Prostate gland (tissue), 2 donors: ENCODE measurements at regions not wholly inside any gene's neighbourhood (a gene's known extent, or its start where the extent isn't known, plus 50 kb on each side); places are given as distances from the start of the nearest gene placed in this dataset.

ENCODE experiments used
- DNase-seq: peaks from one replicate; pipeline ENCODE4 v3.0.0-alpha.2; 2019; ENCODE audit warnings: low spot score
- H3K27ac ChIP-seq, 2 donors: fragments of 200-600 bp; sonication (generic); 2 replicates each; pipeline ENCODE4 v1.5.1; 2017 to 2019
- H3K27me3 ChIP-seq: fragments of 200-600 bp; sonication (generic); replicated peaks from 2 replicates; pipeline ENCODE4 v1.5.1; 2019; ENCODE audit not compliant: insufficient read depth
- H3K36me3 ChIP-seq, 2 donors: fragments of 200-600 bp; sonication (generic); 1 replicate in 1 of 2; 2 replicates in 1 of 2; pipeline versions ENCODE4 v1.5.1 to v1.8.1; 2017 to 2019
- H3K4me1 ChIP-seq: fragments of 200-600 bp; sonication (generic); replicated peaks from 2 replicates; pipeline ENCODE4 v1.5.1; 2019
- H3K4me3 ChIP-seq, 2 donors: fragments of 200-600 bp; sonication (generic); 2 replicates each; pipeline ENCODE4 v1.5.1; 2017 to 2019
- H3K9me3 ChIP-seq: fragments of 200-600 bp; sonication (generic); 2 replicates; pipeline ENCODE4 v1.5.1; 2017
- POLR2A ChIP-seq: fragments of 450-650 bp; IDR thresholded peaks from one replicate; pipeline ENCODE4 v1.6.1; 2016; ENCODE audit warnings: antibody characterized with exemption, mild to moderate bottlenecking
- POLR2AphosphoS5 ChIP-seq: sonication (generic); formaldehyde crosslinking; IDR thresholded peaks from one replicate; pipeline ENCODE4 v1.6.1; 2017; ENCODE audit warnings: antibody characterized with exemption
- WGBS: methylation state at CpG from one replicate; pipeline ENCODE4 v1.1.5; 2018; 5-methylcytosine and 5-hydroxymethylcytosine counted together
- intact Hi-C: fragments of 100-400 bp; cut with DNase I; formaldehyde crosslinking; loops from one replicate; pipeline ENCODE4 v1.14.2; 2022
- TF ChIP-seq, protein P1 (sequence below), 4 experiments: fragments of 200-600 bp in 2 of 4; fragments of 450-650 bp in 2 of 4; sonication (generic) in 2 of 4; IDR thresholded peaks; 1 replicate in 3 of 4; 2 replicates in 1 of 4; pipeline ENCODE4 v1.5.1; 2016 to 2019; ENCODE audit warnings: antibody characterized with exemption in 4 of 4, mild to moderate bottlenecking in 2 of 4, moderate library complexity in 2 of 4

DNA sequence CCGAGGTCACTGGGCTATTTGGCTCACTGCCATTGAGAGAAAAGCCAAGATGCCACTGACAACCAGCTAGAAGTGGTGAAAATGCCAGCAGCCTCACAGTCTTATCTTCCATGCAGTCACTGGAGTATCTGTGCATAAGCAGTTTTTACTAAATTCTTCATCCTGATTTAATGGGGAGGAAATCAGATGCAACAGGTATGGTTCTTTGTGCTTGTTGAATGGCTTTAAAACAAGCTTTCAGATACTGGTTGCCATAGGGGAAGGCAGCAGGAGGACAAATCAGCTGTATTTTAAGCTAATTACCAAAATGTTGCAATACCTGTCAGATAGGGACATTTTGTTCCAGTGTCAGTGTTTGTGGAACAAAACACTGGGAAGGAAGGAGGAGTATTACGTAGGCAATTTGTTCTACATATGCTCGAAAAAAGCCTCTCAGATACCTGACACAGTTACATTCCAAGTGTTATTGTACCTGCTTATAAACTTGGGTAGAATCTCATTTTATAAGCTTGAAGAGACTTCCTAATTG is 54.1 kb upstream of the ARHGAP5 start:
- DNase-seq: peak; percentile 28
- Histone ChIP-seq H3K4me3 (no peak overlapping the region), H3K4me1 (no peaks in the 10 kb centered on the region), H3K27ac (peak overlapping the region; percentile 32 to 61), H3K36me3 (no peaks in the 10 kb centered on the region), H3K27me3 (no peaks in the 10 kb centered on the region), H3K9me3 (no peaks in the 10 kb centered on the region)
- no peak for TF ChIP-seq POLR2A
- TF ChIP-seq POLR2AphosphoS5: peak; percentile 90
- 52% methylated on average over 3 of the region's 3 CpGs for WGBS
- intact Hi-C loops: no loop called here

DNA sequence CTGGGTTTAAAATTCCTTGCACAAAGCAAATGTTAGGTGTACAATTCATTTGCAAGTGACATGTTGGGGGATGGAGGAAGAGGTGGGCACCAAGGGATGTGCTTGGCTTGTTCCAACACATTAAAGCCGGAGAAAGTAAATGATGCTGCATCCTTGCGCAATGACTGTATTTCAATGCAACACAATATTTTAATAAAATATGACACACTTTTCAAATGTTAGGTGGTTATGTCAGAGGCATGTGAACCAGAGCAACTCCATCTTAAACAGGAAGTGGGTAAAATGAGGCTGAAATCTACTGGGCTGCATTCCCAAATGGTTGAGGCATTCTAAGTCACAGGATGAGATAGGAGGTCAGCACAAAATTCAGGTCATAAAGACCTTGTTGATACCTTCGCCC is 53.6 kb upstream of the ARHGAP5 start:
- intact Hi-C loops: no loop called here
- WGBS: 88% methylated on average over 3 of the region's 3 CpGs
- Histone ChIP-seq H3K4me3 (no peak overlapping the region), H3K4me1 (no peaks in the 10 kb centered on the region), H3K27ac (peak overlapping the region; percentile 32 to 61), H3K36me3 (no peaks in the 10 kb centered on the region), H3K9me3 (no peaks in the 10 kb centered on the region), H3K27me3 (no peaks in the 10 kb centered on the region)
- no peak for DNase-seq
- TF ChIP-seq POLR2AphosphoS5 (no peak), POLR2A (no peak)
- TF ChIP-seq, protein P1, sequence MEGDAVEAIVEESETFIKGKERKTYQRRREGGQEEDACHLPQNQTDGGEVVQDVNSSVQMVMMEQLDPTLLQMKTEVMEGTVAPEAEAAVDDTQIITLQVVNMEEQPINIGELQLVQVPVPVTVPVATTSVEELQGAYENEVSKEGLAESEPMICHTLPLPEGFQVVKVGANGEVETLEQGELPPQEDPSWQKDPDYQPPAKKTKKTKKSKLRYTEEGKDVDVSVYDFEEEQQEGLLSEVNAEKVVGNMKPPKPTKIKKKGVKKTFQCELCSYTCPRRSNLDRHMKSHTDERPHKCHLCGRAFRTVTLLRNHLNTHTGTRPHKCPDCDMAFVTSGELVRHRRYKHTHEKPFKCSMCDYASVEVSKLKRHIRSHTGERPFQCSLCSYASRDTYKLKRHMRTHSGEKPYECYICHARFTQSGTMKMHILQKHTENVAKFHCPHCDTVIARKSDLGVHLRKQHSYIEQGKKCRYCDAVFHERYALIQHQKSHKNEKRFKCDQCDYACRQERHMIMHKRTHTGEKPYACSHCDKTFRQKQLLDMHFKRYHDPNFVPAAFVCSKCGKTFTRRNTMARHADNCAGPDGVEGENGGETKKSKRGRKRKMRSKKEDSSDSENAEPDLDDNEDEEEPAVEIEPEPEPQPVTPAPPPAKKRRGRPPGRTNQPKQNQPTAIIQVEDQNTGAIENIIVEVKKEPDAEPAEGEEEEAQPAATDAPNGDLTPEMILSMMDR (IDR thresholded peaks at IDR 0.05): no peak

DNA sequence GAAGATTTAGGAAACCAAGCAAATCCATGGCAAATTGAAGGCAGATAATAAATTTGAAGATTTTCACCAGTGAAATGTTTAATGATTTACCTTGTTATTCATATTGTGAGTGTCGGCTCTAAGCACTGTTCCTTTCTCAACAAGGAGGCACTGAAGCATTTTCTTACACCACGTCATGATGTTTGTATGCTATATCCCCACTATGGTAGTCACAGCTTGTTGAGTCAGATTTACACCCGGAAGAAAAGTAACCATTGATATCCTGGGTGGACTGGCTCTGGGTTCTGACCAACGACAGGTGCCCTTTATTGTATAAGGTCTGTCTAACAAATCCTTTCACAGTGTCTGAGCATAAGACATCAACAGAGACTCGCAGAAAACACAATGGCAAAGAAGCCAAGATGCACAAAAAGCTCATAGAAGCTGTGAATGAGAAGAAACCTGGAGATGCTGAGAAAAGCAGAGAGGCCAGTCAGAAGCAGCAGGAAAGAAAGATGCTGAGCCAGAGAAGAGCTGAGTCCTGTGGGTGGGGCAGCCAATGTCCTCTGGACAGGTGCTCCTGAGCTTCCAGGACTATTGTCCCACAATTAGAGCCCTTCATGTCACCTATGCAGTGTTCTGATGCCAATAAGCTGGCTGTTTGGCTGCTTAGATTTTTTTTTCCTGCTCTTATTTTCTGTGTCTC is 49.7 kb upstream of the ARHGAP5 start:
- Histone ChIP-seq H3K9me3 (no peaks in the 10 kb centered on the region), H3K36me3 (no peaks in the 10 kb centered on the region), H3K4me3 (no peak overlapping the region), H3K4me1 (no peaks in the 10 kb centered on the region), H3K27me3 (no peaks in the 10 kb centered on the region), H3K27ac (no peak overlapping the region)
- intact Hi-C loops: no loop called here
- TF ChIP-seq POLR2A: no peak
- TF ChIP-seq, protein P1 (IDR thresholded peaks at IDR 0.05): no peak
- TF ChIP-seq POLR2AphosphoS5: no peak
- 89% methylated on average over 5 of the region's 5 CpGs for WGBS
- no peak for DNase-seq
